ENCODE measurements at regions not wholly inside any gene's neighbourhood (a gene's known extent, or its start where the extent isn't known, plus 50 kb on each side); places are given as distances from the start of the nearest gene placed in this dataset.

GRCh38 chr21:24367936-24368335, 1239.3 kb downstream of the MRPL39 start:
- Histone ChIP-seq H3K27ac (no peak overlapping the region), H3K4me3 (no peak overlapping the region), H3K4me1 (no peaks in the 10 kb centered on the region), H3K36me3 (no peaks in the 10 kb centered on the region), H3K9me3 (no peaks in the 10 kb centered on the region), H3K27me3 (no peaks in the 10 kb centered on the region)
- TF ChIP-seq POLR2A (IDR thresholded peaks at IDR 0.05) (no peak), POLR2AphosphoS5 (IDR thresholded peaks at IDR 0.05) (no peak), EP300 (IDR thresholded peaks at IDR 0.05) (no peak)
- TF ChIP-seq, protein P1, sequence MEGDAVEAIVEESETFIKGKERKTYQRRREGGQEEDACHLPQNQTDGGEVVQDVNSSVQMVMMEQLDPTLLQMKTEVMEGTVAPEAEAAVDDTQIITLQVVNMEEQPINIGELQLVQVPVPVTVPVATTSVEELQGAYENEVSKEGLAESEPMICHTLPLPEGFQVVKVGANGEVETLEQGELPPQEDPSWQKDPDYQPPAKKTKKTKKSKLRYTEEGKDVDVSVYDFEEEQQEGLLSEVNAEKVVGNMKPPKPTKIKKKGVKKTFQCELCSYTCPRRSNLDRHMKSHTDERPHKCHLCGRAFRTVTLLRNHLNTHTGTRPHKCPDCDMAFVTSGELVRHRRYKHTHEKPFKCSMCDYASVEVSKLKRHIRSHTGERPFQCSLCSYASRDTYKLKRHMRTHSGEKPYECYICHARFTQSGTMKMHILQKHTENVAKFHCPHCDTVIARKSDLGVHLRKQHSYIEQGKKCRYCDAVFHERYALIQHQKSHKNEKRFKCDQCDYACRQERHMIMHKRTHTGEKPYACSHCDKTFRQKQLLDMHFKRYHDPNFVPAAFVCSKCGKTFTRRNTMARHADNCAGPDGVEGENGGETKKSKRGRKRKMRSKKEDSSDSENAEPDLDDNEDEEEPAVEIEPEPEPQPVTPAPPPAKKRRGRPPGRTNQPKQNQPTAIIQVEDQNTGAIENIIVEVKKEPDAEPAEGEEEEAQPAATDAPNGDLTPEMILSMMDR (IDR thresholded peaks at IDR 0.05): no peak
- ATAC-seq: no peak

GRCh38 chr21:24353492-24353891, 1253.8 kb downstream of the MRPL39 start:
- 78 to 80% methylated on average over 5 to 7 of the region's 7 CpGs for WGBS, 2 donors (ENCODE audit: low coverage in 1 of 2)
- ATAC-seq: no peak
- no peaks in the 10 kb centered on the region for H3K9me3 ChIP-seq
- no peaks in the 10 kb centered on the region for H3K27me3 ChIP-seq
- no peak overlapping the region for H3K4me3 ChIP-seq
- H3K36me3 ChIP-seq: no peaks in the 10 kb centered on the region
- H3K27ac ChIP-seq: no peak overlapping the region
- no peaks in the 10 kb centered on the region for H3K4me1 ChIP-seq
- TF ChIP-seq EP300 (IDR thresholded peaks at IDR 0.05): no peak
- no peak for TF ChIP-seq POLR2AphosphoS5 (IDR thresholded peaks at IDR 0.05)
- TF ChIP-seq, protein P1 (IDR thresholded peaks at IDR 0.05): no peak
- no peak for TF ChIP-seq POLR2A (IDR thresholded peaks at IDR 0.05)

DNA sequence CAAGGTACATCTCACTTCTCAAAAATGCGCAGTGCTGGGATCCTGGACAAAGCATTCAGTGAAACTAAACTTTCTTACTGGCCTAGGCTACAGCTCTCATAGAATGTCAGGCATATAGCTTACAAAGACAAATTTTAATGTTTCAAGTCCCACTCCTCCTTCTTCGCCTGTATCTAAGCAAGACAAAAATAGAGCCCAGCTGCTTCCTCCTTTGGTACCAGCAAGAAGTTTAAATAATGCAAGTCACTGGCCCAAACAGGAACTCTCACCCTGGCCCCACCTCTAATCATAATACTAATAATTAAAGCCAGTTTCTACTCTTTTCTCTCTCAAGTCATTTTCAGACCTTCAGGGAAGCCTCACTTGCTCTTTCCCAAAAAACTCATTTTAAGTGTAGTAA, 1267.9 kb downstream of the MRPL39 start:
- no peak overlapping the region for H3K27ac ChIP-seq
- no peaks in the 10 kb centered on the region for H3K36me3 ChIP-seq
- H3K4me3 ChIP-seq: no peak overlapping the region
- 73 to 74% methylated on average over 2 of the region's 2 CpGs for WGBS, 2 donors (ENCODE audit: low coverage in 1 of 2)
- ATAC-seq: no peak
- no peak for TF ChIP-seq POLR2A (IDR thresholded peaks at IDR 0.05)
- TF ChIP-seq EP300 (IDR thresholded peaks at IDR 0.05): no peak
- TF ChIP-seq, protein P1 (IDR thresholded peaks at IDR 0.05): no peak
- no peak for TF ChIP-seq POLR2AphosphoS5 (IDR thresholded peaks at IDR 0.05)
- no peaks in the 10 kb centered on the region for H3K9me3 ChIP-seq
- H3K4me1 ChIP-seq: no peaks in the 10 kb centered on the region
- H3K27me3 ChIP-seq: no peaks in the 10 kb centered on the region

GRCh38 chr21:24336491-24336890, 1270.8 kb downstream of the MRPL39 start:
- Histone ChIP-seq H3K4me3 (no peak overlapping the region), H3K36me3 (no peaks in the 10 kb centered on the region), H3K27me3 (no peaks in the 10 kb centered on the region), H3K27ac (no peak overlapping the region), H3K4me1 (no peaks in the 10 kb centered on the region), H3K9me3 (no peaks in the 10 kb centered on the region)
- TF ChIP-seq POLR2A (IDR thresholded peaks at IDR 0.05): no peak
- no peak for TF ChIP-seq POLR2AphosphoS5 (IDR thresholded peaks at IDR 0.05)
- TF ChIP-seq EP300 (IDR thresholded peaks at IDR 0.05): no peak
- TF ChIP-seq, protein P1 (IDR thresholded peaks at IDR 0.05): no peak
- WGBS, 2 donors (ENCODE audit: low coverage in 1 of 2): 87 to 88% methylated on average over 5 to 6 of the region's 6 CpGs
- no peak for ATAC-seq

GRCh38 chr21:24323536-24323935, 1283.7 kb downstream of the MRPL39 start:
- TF ChIP-seq POLR2AphosphoS5 (IDR thresholded peaks at IDR 0.05): no peak
- TF ChIP-seq EP300 (IDR thresholded peaks at IDR 0.05): no peak
- TF ChIP-seq POLR2A (IDR thresholded peaks at IDR 0.05): no peak
- TF ChIP-seq, protein P1 (IDR thresholded peaks at IDR 0.05): no peak
- Histone ChIP-seq H3K4me1 (no peaks in the 10 kb centered on the region), H3K27ac (no peak overlapping the region), H3K36me3 (no peaks in the 10 kb centered on the region), H3K9me3 (no peaks in the 10 kb centered on the region), H3K4me3 (no peak overlapping the region), H3K27me3 (no peaks in the 10 kb centered on the region)
- no peak for ATAC-seq
- WGBS, 2 donors (ENCODE audit: low coverage in 1 of 2): 76 to 81% methylated on average over 2 of the region's 2 CpGs
